ENCODE measurements at regions not wholly inside any gene's neighbourhood (a gene's known extent, or its start where the extent isn't known, plus 50 kb on each side); places are given as distances from the start of the nearest gene placed in this dataset.

DNA sequence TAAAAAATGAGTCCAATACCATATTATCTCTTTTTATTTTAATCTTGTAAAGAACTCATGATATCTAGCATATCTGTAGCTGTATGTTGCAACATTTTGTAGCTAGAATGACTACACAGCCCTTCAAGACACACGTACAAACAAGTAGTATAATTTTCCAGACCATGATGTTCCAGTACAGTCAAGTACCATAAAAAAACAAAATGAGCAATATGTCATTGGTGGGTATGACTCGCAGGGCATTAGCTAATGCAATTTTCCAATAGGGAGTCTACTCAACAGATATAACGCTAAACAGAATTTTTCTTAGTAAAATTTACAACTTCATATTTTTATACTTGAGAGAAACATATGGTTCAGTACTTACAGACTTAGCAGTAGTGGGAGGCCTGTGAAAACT is 53.6 kb upstream of the UGP2 start:
- Mint-ChIP-seq H3K9me3 (ENCODE audit: unreplicated experiment) (no peaks in the 10 kb centered on the region), H3K36me3 (ENCODE audit: low read depth, unreplicated experiment) (no peaks in the 10 kb centered on the region), H3K4me1 (ENCODE audit: unreplicated experiment) (no peaks in the 10 kb centered on the region)

DNA sequence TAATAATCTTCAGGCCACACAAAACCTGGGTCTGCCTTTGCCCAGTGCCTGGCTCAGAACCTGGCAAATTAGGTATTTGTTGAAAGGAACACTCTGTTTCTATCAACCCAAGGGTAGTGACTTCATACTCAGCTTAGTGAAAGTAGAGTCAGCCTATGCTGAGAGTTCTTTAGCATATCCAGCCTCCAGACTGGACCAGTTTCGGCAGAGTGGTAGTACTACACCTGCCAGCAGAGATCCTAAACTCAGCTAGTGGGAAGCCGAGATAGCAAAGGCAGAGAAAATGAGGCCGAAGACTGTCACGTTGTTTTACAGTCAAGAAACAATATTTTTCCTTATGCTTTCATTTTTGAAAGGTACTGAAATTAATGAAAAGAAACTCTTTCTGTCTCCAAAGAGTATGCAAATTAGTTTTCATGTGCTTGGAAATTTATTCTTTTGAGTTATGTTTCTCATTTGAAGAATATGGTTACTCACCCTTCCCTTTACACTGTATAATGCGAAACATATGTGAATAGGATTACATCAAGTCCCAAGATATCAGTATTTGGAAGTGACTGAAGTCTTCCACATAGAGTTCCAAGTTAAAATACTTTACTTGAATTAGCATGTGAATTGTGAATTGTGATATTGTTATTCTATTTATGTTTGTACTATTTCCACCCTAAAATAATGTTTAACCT is 52.2 kb upstream of the UGP2 start:
- Mint-ChIP-seq H3K27me3 (ENCODE audit: unreplicated experiment) (no peaks in the 10 kb centered on the region), H3K9me3 (ENCODE audit: unreplicated experiment) (no peaks in the 10 kb centered on the region), H3K36me3 (ENCODE audit: low read depth, unreplicated experiment) (no peaks in the 10 kb centered on the region), H3K4me1 (ENCODE audit: unreplicated experiment) (no peaks in the 10 kb centered on the region), H3K4me3 (ENCODE audit: unreplicated experiment) (no peak overlapping the region), H3K27ac (ENCODE audit: unreplicated experiment) (no peak overlapping the region)
- TF ChIP-seq, protein P1, sequence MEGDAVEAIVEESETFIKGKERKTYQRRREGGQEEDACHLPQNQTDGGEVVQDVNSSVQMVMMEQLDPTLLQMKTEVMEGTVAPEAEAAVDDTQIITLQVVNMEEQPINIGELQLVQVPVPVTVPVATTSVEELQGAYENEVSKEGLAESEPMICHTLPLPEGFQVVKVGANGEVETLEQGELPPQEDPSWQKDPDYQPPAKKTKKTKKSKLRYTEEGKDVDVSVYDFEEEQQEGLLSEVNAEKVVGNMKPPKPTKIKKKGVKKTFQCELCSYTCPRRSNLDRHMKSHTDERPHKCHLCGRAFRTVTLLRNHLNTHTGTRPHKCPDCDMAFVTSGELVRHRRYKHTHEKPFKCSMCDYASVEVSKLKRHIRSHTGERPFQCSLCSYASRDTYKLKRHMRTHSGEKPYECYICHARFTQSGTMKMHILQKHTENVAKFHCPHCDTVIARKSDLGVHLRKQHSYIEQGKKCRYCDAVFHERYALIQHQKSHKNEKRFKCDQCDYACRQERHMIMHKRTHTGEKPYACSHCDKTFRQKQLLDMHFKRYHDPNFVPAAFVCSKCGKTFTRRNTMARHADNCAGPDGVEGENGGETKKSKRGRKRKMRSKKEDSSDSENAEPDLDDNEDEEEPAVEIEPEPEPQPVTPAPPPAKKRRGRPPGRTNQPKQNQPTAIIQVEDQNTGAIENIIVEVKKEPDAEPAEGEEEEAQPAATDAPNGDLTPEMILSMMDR (IDR thresholded peaks at IDR 0.05; ENCODE audit: unreplicated experiment), result no peak
- no peak for DNase-seq (ENCODE audit: low spot score)

More for the DNA sequence above, 53.6 kb upstream of the UGP2 start:
- TF ChIP-seq, protein P1 (IDR thresholded peaks at IDR 0.05; ENCODE audit: unreplicated experiment), result no peak
- Mint-ChIP-seq H3K4me3 (ENCODE audit: unreplicated experiment) (no peak overlapping the region), H3K27me3 (ENCODE audit: unreplicated experiment) (no peaks in the 10 kb centered on the region), H3K27ac (ENCODE audit: unreplicated experiment) (no peak overlapping the region)
- no peak for DNase-seq (ENCODE audit: low spot score)

DNA sequence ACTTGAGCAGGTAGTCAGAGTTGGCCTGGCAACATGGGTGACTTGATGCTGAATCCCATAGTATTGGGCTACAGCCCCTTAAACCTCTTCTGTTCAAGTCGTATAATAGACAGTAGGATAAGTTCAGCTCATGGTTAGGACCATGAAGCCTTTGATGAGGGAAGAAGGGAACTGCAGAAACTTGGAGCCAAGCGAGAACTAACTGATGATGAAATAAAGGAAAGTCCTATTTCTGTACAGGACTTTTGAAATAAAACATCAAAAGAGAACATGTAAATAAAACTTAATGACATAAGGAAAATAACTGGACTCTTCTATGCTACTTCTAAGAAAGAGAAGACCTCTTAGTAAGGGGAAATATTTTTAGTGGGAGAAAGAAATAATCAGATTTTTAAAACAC is 51.2 kb upstream of the UGP2 start:
- no peaks in the 10 kb centered on the region for H3K9me3 Mint-ChIP-seq (ENCODE audit: unreplicated experiment)
- H3K27me3 Mint-ChIP-seq (ENCODE audit: unreplicated experiment), result no peaks in the 10 kb centered on the region
- no peak overlapping the region for H3K27ac Mint-ChIP-seq (ENCODE audit: unreplicated experiment)
- TF ChIP-seq, protein P1 (IDR thresholded peaks at IDR 0.05; ENCODE audit: unreplicated experiment), result no peak
- no peaks in the 10 kb centered on the region for H3K36me3 Mint-ChIP-seq (ENCODE audit: low read depth, unreplicated experiment)
- DNase-seq (ENCODE audit: low spot score), result no peak
- no peaks in the 10 kb centered on the region for H3K4me1 Mint-ChIP-seq (ENCODE audit: unreplicated experiment)
- H3K4me3 Mint-ChIP-seq (ENCODE audit: unreplicated experiment), result no peak overlapping the region

DNA sequence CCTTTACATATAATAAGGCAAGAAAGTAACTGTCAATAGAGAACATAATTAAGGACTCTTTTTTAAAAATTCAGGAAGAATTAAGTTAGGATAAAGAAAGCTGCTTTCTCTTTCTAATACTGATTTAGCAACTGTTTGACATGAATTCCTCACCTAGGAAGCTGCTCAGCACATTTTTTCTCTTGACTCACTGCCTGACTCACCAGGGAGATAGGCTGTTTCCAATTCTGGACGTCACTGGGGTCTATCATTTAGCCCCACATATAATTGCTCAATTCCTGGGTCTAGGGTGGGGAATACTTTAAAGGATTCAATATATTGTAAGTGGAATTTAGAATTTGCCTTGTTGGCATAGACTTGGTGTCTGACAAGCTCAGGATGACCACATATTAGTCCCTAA is 50.8 kb upstream of the UGP2 start:
- no peak overlapping the region for H3K4me3 Mint-ChIP-seq (ENCODE audit: unreplicated experiment)

DNA sequence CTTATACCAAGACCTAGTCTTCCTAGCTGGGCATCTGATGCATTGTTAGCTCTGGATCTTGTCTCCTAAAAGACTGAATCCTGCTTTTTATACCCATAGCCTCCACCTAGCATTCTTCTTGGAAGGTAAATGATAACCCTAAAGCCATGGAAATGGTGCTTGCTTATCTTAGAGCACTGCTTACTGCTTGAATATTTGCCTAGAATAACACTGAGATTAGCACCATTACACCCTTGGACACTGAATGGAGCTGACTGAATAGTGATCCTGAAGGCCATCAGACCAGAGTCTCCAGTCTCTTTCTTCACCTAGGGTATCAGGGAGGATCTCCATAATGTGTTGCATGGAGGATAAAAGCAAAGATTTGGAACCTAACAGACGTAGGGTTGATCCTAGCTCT is 50.3 kb upstream of the UGP2 start:
- Mint-ChIP-seq H3K27ac (ENCODE audit: unreplicated experiment) (no peak overlapping the region), H3K4me1 (ENCODE audit: unreplicated experiment) (peaks cover 2% of the 10 kb centered on the region)

More for the DNA sequence above, 50.8 kb upstream of the UGP2 start:
- H3K4me1 Mint-ChIP-seq (ENCODE audit: unreplicated experiment), result no peaks in the 10 kb centered on the region
- H3K27me3 Mint-ChIP-seq (ENCODE audit: unreplicated experiment), result no peaks in the 10 kb centered on the region
- DNase-seq (ENCODE audit: low spot score), result no peak
- TF ChIP-seq, protein P1 (IDR thresholded peaks at IDR 0.05; ENCODE audit: unreplicated experiment), result no peak
- no peaks in the 10 kb centered on the region for H3K9me3 Mint-ChIP-seq (ENCODE audit: unreplicated experiment)
- no peaks in the 10 kb centered on the region for H3K36me3 Mint-ChIP-seq (ENCODE audit: low read depth, unreplicated experiment)
- no peak overlapping the region for H3K27ac Mint-ChIP-seq (ENCODE audit: unreplicated experiment)

More for the DNA sequence above, 50.3 kb upstream of the UGP2 start:
- TF ChIP-seq, protein P1 (IDR thresholded peaks at IDR 0.05; ENCODE audit: unreplicated experiment), result no peak
- Mint-ChIP-seq H3K4me3 (ENCODE audit: unreplicated experiment) (no peak overlapping the region), H3K27me3 (ENCODE audit: unreplicated experiment) (no peaks in the 10 kb centered on the region), H3K36me3 (ENCODE audit: low read depth, unreplicated experiment) (no peaks in the 10 kb centered on the region), H3K9me3 (ENCODE audit: unreplicated experiment) (no peaks in the 10 kb centered on the region)
- no peak for DNase-seq (ENCODE audit: low spot score)

Data from endothelial cell (in vitro differentiated cells).